Neural cell (in vitro differentiated cells): ENCODE measurements at regions not wholly inside any gene's neighbourhood (a gene's known extent, or its start where the extent isn't known, plus 50 kb on each side); places are given as distances from the start of the nearest gene placed in this dataset.

ENCODE experiments used
- H2AFZ ChIP-seq: fragments of 200-600, 300-800 bp; sonication (generic), shearing (Covaris generic); 2 replicates; pipeline ENCODE4 v1.6.0; 2014; ENCODE audit warnings: low read depth, mild to moderate bottlenecking, antibody characterized with exemption, low read length, moderate library complexity
- H3F3A ChIP-seq: fragments of 200-600 bp; shearing (Covaris generic); 2 replicates; pipeline ENCODE4 v1.6.1; 2016; ENCODE audit warnings: mild to moderate bottlenecking, moderate library complexity, mixed read lengths, antibody characterized with exemption, low read length; ENCODE audit not compliant: insufficient read depth, poor library complexity, severe bottlenecking
- H3K27ac ChIP-seq: fragments of 200-600, 300-800 bp; sonication (generic), shearing (Covaris generic); 2 replicates; pipeline ENCODE4 v1.5.1; 2014; ENCODE audit warnings: mild to moderate bottlenecking, low read length, moderate library complexity
- H3K27me3 ChIP-seq: fragments of 300-800, 200-600 bp; sonication (generic), shearing (Covaris generic); 2 replicates; pipeline ENCODE4 v1.6.0; 2014; ENCODE audit warnings: mild to moderate bottlenecking, low read depth, low read length, moderate library complexity; ENCODE audit not compliant: insufficient read depth
- H3K36me3 ChIP-seq: fragments of 300-800, 200-600 bp; sonication (generic), shearing (Covaris generic); 2 replicates; pipeline ENCODE4 v1.5.1; 2014; ENCODE audit warnings: mild to moderate bottlenecking, antibody characterized with exemption, low read length, moderate library complexity; ENCODE audit not compliant: insufficient read depth
- H3K4me2 ChIP-seq: fragments of 300-800, 200-600 bp; sonication (generic), shearing (Covaris generic); 2 replicates; pipeline ENCODE4 v1.6.0; 2014; ENCODE audit warnings: mild to moderate bottlenecking, low read length
- H3K4me3 ChIP-seq: fragments of 300-800, 200-600 bp; sonication (generic), shearing (Covaris generic); 2 replicates; pipeline ENCODE4 v1.5.1; 2014; ENCODE audit warnings: mild to moderate bottlenecking, low read length, moderate library complexity
- H3K79me2 ChIP-seq: fragments of 200-600 bp; shearing (Covaris generic); replicated peaks from 2 replicates; pipeline ENCODE4 v1.6.0; 2014; ENCODE audit warnings: mild to moderate bottlenecking, low read length, moderate library complexity; ENCODE audit not compliant: insufficient read depth
- H3K9ac ChIP-seq: fragments of 300-800, 200-600 bp; sonication (generic), shearing (Covaris generic); 2 replicates; pipeline ENCODE4 v1.6.1; 2016; ENCODE audit warnings: mild to moderate bottlenecking, low read length, mixed read lengths
- H3K9me2 ChIP-seq: fragments of 200-600 bp; shearing (Covaris generic); 2 replicates; pipeline ENCODE4 v1.6.1; 2016; ENCODE audit warnings: mild to moderate bottlenecking, low read length, mixed read lengths; ENCODE audit not compliant: insufficient read depth
- H3K9me3 ChIP-seq: fragments of 200-600, 300-800 bp; sonication (generic), shearing (Covaris generic); 2 replicates; pipeline ENCODE4 v1.6.1; 2016; ENCODE audit warnings: mild to moderate bottlenecking, mixed run types, low read length, moderate library complexity, mixed read lengths
- H4K20me1 ChIP-seq: fragments of 200-600 bp; shearing (Covaris generic); 2 replicates; pipeline ENCODE4 v1.6.1; 2016; ENCODE audit warnings: mild to moderate bottlenecking, mixed run types; ENCODE audit not compliant: insufficient read depth
- EP300 ChIP-seq: fragments of 450-650 bp; conservative IDR thresholded peaks from 2 replicates; pipeline ENCODE4 v1.6.1; 2014; ENCODE audit warnings: antibody characterized with exemption, mild to moderate bottlenecking, moderate library complexity; ENCODE audit not compliant: poor library complexity, severe bottlenecking
- EZH2 ChIP-seq: fragments of 200-600, 300-800 bp; shearing (Covaris generic), sonication (generic); IDR thresholded peaks from 2 replicates; pipeline ENCODE4 v1.6.1; 2014; ENCODE audit warnings: antibody characterized with exemption, low read length, borderline replicate concordance, mild to moderate bottlenecking; ENCODE audit not compliant: insufficient read depth, poor library complexity, severe bottlenecking
- MXI1 ChIP-seq: fragments of 450-650 bp; conservative IDR thresholded peaks from 2 replicates; pipeline ENCODE4 v1.6.1; 2014; ENCODE audit warnings: antibody characterized with exemption, mild to moderate bottlenecking; ENCODE audit not compliant: poor library complexity, severe bottlenecking
- POLR2AphosphoS5 ChIP-seq: IDR thresholded peaks from 2 replicates; pipeline ENCODE4 v1.6.1; 2012
- RAD21 ChIP-seq: fragments of 450-650 bp; conservative IDR thresholded peaks from 2 replicates; pipeline ENCODE4 v1.6.1; 2014; ENCODE audit warnings: antibody characterized with exemption, mild to moderate bottlenecking, moderate library complexity
- SMC3 ChIP-seq: fragments of 450-650 bp; conservative IDR thresholded peaks from 2 replicates; pipeline ENCODE4 v1.6.1; 2014; ENCODE audit warnings: antibody characterized with exemption, mild to moderate bottlenecking, moderate library complexity; ENCODE audit not compliant: poor library complexity
- TAF1 ChIP-seq: IDR thresholded peaks from 2 replicates; pipeline ENCODE4 v1.6.1; 2012; ENCODE audit warnings: low read depth
- TF ChIP-seq, protein P1 (sequence below): IDR thresholded peaks from 2 replicates; pipeline ENCODE4 v1.6.1; 2012; ENCODE audit warnings: borderline replicate concordance
- TF ChIP-seq, protein P2 (sequence below): fragments of 450-650 bp; IDR thresholded peaks from 2 replicates; pipeline ENCODE4 v1.5.1; 2014; ENCODE audit warnings: antibody characterized with exemption, mild to moderate bottlenecking, moderate library complexity; ENCODE audit not compliant: poor library complexity, severe bottlenecking

DNA sequence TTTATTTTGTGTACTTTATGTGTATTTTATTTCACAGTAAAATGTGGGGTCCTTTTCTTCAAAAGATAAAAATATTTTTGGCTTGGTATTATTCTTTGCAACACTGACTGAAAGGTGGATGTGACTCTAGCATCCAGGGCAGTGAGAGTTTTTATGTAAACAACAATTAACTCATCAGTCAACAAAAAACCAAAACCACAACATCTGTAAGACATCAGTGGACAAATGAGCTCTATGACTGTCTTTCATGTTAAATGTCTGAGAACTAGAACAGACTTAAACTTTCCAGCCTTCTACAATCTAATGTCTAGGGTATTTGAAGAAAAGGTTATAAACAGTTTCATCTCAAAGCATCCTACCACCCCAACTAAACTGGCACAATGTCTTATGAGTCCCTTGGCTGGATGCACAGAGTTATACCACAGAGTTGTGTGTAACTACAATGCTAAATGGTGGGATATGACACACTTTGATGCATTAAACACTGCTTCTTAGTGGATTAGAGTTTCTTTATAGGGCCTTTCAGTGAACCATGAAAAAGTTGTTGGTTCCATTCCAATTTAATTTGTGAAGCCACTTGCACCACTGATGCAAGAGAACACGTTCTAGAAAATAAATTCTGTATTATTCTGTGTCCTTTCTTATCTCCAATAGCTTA is 544.2 kb upstream of the KLF12 start:
- H3K4me2 ChIP-seq = no peak overlapping the region
- no peak overlapping the region for H3K4me3 ChIP-seq
- H3K9ac ChIP-seq = no peak overlapping the region
- no peaks in the 10 kb centered on the region for H3K9me3 ChIP-seq
- TF ChIP-seq RAD21 = no peak
- TF ChIP-seq EP300 = no peak
- TF ChIP-seq, protein P1, sequence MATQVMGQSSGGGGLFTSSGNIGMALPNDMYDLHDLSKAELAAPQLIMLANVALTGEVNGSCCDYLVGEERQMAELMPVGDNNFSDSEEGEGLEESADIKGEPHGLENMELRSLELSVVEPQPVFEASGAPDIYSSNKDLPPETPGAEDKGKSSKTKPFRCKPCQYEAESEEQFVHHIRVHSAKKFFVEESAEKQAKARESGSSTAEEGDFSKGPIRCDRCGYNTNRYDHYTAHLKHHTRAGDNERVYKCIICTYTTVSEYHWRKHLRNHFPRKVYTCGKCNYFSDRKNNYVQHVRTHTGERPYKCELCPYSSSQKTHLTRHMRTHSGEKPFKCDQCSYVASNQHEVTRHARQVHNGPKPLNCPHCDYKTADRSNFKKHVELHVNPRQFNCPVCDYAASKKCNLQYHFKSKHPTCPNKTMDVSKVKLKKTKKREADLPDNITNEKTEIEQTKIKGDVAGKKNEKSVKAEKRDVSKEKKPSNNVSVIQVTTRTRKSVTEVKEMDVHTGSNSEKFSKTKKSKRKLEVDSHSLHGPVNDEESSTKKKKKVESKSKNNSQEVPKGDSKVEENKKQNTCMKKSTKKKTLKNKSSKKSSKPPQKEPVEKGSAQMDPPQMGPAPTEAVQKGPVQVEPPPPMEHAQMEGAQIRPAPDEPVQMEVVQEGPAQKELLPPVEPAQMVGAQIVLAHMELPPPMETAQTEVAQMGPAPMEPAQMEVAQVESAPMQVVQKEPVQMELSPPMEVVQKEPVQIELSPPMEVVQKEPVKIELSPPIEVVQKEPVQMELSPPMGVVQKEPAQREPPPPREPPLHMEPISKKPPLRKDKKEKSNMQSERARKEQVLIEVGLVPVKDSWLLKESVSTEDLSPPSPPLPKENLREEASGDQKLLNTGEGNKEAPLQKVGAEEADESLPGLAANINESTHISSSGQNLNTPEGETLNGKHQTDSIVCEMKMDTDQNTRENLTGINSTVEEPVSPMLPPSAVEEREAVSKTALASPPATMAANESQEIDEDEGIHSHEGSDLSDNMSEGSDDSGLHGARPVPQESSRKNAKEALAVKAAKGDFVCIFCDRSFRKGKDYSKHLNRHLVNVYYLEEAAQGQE = no peak
- TF ChIP-seq EZH2 = no peak
- no peak for TF ChIP-seq SMC3
- TF ChIP-seq MXI1 = no peak
- no peak for TF ChIP-seq POLR2AphosphoS5
- TF ChIP-seq, protein P2, sequence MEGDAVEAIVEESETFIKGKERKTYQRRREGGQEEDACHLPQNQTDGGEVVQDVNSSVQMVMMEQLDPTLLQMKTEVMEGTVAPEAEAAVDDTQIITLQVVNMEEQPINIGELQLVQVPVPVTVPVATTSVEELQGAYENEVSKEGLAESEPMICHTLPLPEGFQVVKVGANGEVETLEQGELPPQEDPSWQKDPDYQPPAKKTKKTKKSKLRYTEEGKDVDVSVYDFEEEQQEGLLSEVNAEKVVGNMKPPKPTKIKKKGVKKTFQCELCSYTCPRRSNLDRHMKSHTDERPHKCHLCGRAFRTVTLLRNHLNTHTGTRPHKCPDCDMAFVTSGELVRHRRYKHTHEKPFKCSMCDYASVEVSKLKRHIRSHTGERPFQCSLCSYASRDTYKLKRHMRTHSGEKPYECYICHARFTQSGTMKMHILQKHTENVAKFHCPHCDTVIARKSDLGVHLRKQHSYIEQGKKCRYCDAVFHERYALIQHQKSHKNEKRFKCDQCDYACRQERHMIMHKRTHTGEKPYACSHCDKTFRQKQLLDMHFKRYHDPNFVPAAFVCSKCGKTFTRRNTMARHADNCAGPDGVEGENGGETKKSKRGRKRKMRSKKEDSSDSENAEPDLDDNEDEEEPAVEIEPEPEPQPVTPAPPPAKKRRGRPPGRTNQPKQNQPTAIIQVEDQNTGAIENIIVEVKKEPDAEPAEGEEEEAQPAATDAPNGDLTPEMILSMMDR = no peak
- TF ChIP-seq TAF1 = no peak
- H4K20me1 ChIP-seq = no peaks in the 10 kb centered on the region
- H3K9me2 ChIP-seq = no peaks in the 10 kb centered on the region
- no peak overlapping the region for H3K27ac ChIP-seq
- H3K27me3 ChIP-seq = no peaks in the 10 kb centered on the region
- H3K79me2 ChIP-seq = no peaks in the 10 kb centered on the region
- H2AFZ ChIP-seq = no peak overlapping the region
- no peaks in the 10 kb centered on the region for H3K36me3 ChIP-seq
- no peaks in the 10 kb centered on the region for H3F3A ChIP-seq

DNA sequence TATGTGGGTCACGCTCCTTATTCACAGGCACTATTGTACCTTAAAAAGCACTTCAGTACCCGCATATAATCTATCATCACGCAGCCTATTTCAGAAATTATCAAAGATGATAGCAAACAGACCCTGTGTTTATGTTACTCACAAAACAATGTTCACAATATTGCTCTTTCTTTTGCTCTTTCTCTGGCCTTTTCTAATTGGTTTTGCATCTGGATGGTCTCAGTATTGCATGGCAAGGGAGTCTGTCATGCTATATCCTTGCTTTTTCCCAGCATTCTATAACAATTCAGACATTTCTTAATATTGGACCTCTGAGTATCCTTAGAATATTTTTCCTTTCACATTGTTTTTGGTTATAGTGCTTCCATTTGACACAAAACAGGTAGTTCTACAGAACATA is 541.8 kb upstream of the KLF12 start:
- Histone ChIP-seq H3K27me3 (no peaks in the 10 kb centered on the region), H3K9ac (peak overlapping the region; percentile 23), H3K9me2 (no peaks in the 10 kb centered on the region), H2AFZ (peak overlapping the region; percentile 6), H3F3A (no peaks in the 10 kb centered on the region), H3K4me2 (no peak overlapping the region), H4K20me1 (no peaks in the 10 kb centered on the region), H3K4me3 (no peak overlapping the region), H3K79me2 (no peaks in the 10 kb centered on the region), H3K27ac (peak overlapping the region; percentile 83), H3K9me3 (no peaks in the 10 kb centered on the region), H3K36me3 (no peaks in the 10 kb centered on the region)
- no peak for TF ChIP-seq EP300
- no peak for TF ChIP-seq SMC3
- TF ChIP-seq EZH2 = no peak
- TF ChIP-seq, protein P2 = peak; percentile 21
